Neutrophil (primary cell): ENCODE measurements at regions not wholly inside any gene's neighbourhood (a gene's known extent, or its start where the extent isn't known, plus 50 kb on each side); places are given as distances from the start of the nearest gene placed in this dataset.

Source experiments
- H3K27ac ChIP-seq: fragments of 200-600 bp; sonication (generic); 2 replicates; pipeline ENCODE4 v1.5.1; 2016; ENCODE audit warnings: mild to moderate bottlenecking, moderate library complexity
- H3K27me3 ChIP-seq: fragments of 200-600 bp; sonication (generic); 2 replicates; pipeline ENCODE4 v1.6.0; 2016; ENCODE audit warnings: mild to moderate bottlenecking
- H3K36me3 ChIP-seq: fragments of 200-600 bp; sonication (generic); 2 replicates; pipeline ENCODE4 v1.5.1; 2017
- H3K4me1 ChIP-seq, 2 experiments: fragments of 200-600 bp in 1 of 2; sonication (generic) in 1 of 2; 1 replicate in 1 of 2; 2 replicates in 1 of 2; pipeline versions ENCODE4 v1.5.1 to v1.6.1; 2013 to 2016; ENCODE audit warnings: low read depth in 1 of 2, low read length in 1 of 2, mild to moderate bottlenecking in 1 of 2, moderate library complexity in 1 of 2; ENCODE audit not compliant: control insufficient read depth in 1 of 2, insufficient read depth in 1 of 2
- H3K4me3 ChIP-seq, 2 experiments: fragments of 200-600 bp in 1 of 2; sonication (generic) in 1 of 2; 1 replicate in 1 of 2; 2 replicates in 1 of 2; pipeline ENCODE4 v1.5.1; 2013 to 2016; ENCODE audit warnings: low read depth in 1 of 2, low read length in 1 of 2, mild to moderate bottlenecking in 1 of 2, moderate library complexity in 1 of 2
- H3K9me3 ChIP-seq: fragments of 200-600 bp; sonication (generic); 2 replicates; pipeline ENCODE4 v1.5.1; 2016
- CTCF ChIP-seq: fragments of 200-600 bp; sonication (generic); IDR thresholded peaks from 2 replicates; pipeline ENCODE4 v1.5.1; 2016; ENCODE audit warnings: antibody characterized with exemption

- H3K4me1 ChIP-seq: no peaks in the 10 kb centered on the region
- H3K4me3 ChIP-seq: no peak overlapping the region
- H3K36me3 ChIP-seq: no peaks in the 10 kb centered on the region
- no peaks in the 10 kb centered on the region for H3K27me3 ChIP-seq
- H3K27ac ChIP-seq: no peak overlapping the region
- no peaks in the 10 kb centered on the region for H3K9me3 ChIP-seq
- no peak for TF ChIP-seq CTCF
Observed at GRCh38 chr7:67823345-67823744, 826.7 kb downstream of the TYW1 start.

GRCh38 chr7:67825356-67825755 is 828.7 kb downstream of the TYW1 start:
- no peaks in the 10 kb centered on the region for H3K27me3 ChIP-seq
- TF ChIP-seq CTCF: no peak
- H3K4me1 ChIP-seq: no peaks in the 10 kb centered on the region
- no peaks in the 10 kb centered on the region for H3K9me3 ChIP-seq
- no peak overlapping the region for H3K27ac ChIP-seq
- no peaks in the 10 kb centered on the region for H3K36me3 ChIP-seq
- H3K4me3 ChIP-seq: no peak overlapping the region

GRCh38 chr7:67841896-67842295 is 845.3 kb downstream of the TYW1 start:
- H3K36me3 ChIP-seq: no peaks in the 10 kb centered on the region
- no peak overlapping the region for H3K27ac ChIP-seq
- TF ChIP-seq CTCF: no peak

GRCh38 chr7:67842571-67842970 is 845.9 kb downstream of the TYW1 start:
- no peak overlapping the region for H3K4me3 ChIP-seq
- H3K4me1 ChIP-seq: no peaks in the 10 kb centered on the region
- H3K36me3 ChIP-seq: no peaks in the 10 kb centered on the region
- no peaks in the 10 kb centered on the region for H3K9me3 ChIP-seq
- H3K27me3 ChIP-seq: no peaks in the 10 kb centered on the region
- no peak overlapping the region for H3K27ac ChIP-seq
- TF ChIP-seq CTCF: no peak

More at GRCh38 chr7:67841896-67842295, 845.3 kb downstream of the TYW1 start:
- Histone ChIP-seq H3K4me3 (no peak overlapping the region), H3K4me1 (no peaks in the 10 kb centered on the region), H3K27me3 (no peaks in the 10 kb centered on the region), H3K9me3 (no peaks in the 10 kb centered on the region)

GRCh38 chr7:67843001-67843565 is 846.5 kb downstream of the TYW1 start:
- no peak overlapping the region for H3K27ac ChIP-seq
- H3K4me1 ChIP-seq: no peaks in the 10 kb centered on the region
- no peak overlapping the region for H3K4me3 ChIP-seq
- no peak for TF ChIP-seq CTCF
- no peaks in the 10 kb centered on the region for H3K36me3 ChIP-seq
- H3K9me3 ChIP-seq: no peaks in the 10 kb centered on the region
- H3K27me3 ChIP-seq: no peaks in the 10 kb centered on the region

- Histone ChIP-seq H3K27ac (no peak overlapping the region), H3K4me3 (no peak overlapping the region), H3K36me3 (no peaks in the 10 kb centered on the region), H3K27me3 (no peaks in the 10 kb centered on the region), H3K4me1 (no peaks in the 10 kb centered on the region), H3K9me3 (no peaks in the 10 kb centered on the region)
- no peak for TF ChIP-seq CTCF
Observed at GRCh38 chr7:67843615-67844014, 847.0 kb downstream of the TYW1 start.
